Fibroblast of lung (primary cell): ENCODE measurements at regions not wholly inside any gene's neighbourhood (a gene's known extent, or its start where the extent isn't known, plus 50 kb on each side); places are given as distances from the start of the nearest gene placed in this dataset.

Source experiments
- DNase-seq, 2 donors: peaks; one replicate each; pipeline versions ENCODE4 v3.0.0 to v3.0.0-alpha.2; 2010; ENCODE audit warnings: low read depth in 2 of 2
- H2AFZ ChIP-seq: 2 replicates; pipeline ENCODE4 v1.5.1; 2012; ENCODE audit warnings: low read length, control low read depth, inconsistent platforms
- H3K27ac ChIP-seq: 2 replicates; pipeline ENCODE4 v1.5.1; 2011; ENCODE audit warnings: low read length, control low read depth; ENCODE audit not compliant: insufficient read depth
- H3K27me3 ChIP-seq: 2 replicates; pipeline ENCODE4 v1.5.1; 2011; ENCODE audit warnings: mild to moderate bottlenecking, low read length; ENCODE audit not compliant: control insufficient read depth, insufficient read depth
- H3K36me3 ChIP-seq: 2 replicates; pipeline ENCODE4 v1.5.1; 2011; ENCODE audit warnings: low read length; ENCODE audit not compliant: control insufficient read depth, insufficient read depth
- H3K4me1 ChIP-seq: 2 replicates; pipeline ENCODE4 v1.5.1; 2011; ENCODE audit warnings: low read length; ENCODE audit not compliant: control insufficient read depth, insufficient read depth; ENCODE audit errors: extremely low read depth
- H3K4me2 ChIP-seq: 2 replicates; pipeline ENCODE4 v1.5.1; 2011; ENCODE audit warnings: low read length, control low read depth; ENCODE audit not compliant: insufficient read depth; ENCODE audit errors: extremely low read depth
- H3K4me3 ChIP-seq, 4 experiments: fragments of 200-600 bp in 1 of 4; sonication (generic) in 1 of 4; replicated peaks in 1 of 4; 2 replicates each; pipeline ENCODE4 v1.5.1; 2011 to 2016; ENCODE audit warnings: low read length in 4 of 4, low read depth in 3 of 4, mild to moderate bottlenecking in 3 of 4, control low read depth in 2 of 4, inconsistent platforms in 1 of 4, mixed read lengths in 1 of 4; ENCODE audit not compliant: insufficient read depth in 1 of 4; ENCODE audit errors: control extremely low read depth in 1 of 4
- H3K79me2 ChIP-seq: 2 replicates; pipeline ENCODE4 v1.5.1; 2012; ENCODE audit warnings: mild to moderate bottlenecking, low read length, inconsistent platforms; ENCODE audit not compliant: control insufficient read depth, insufficient read depth
- H3K9ac ChIP-seq: 2 replicates; pipeline ENCODE4 v1.5.1; 2011; ENCODE audit warnings: mild to moderate bottlenecking, low read length, control low read depth; ENCODE audit not compliant: insufficient read depth
- H3K9me3 ChIP-seq: 2 replicates; pipeline ENCODE4 v1.5.1; 2012; ENCODE audit warnings: low read depth, low read length; ENCODE audit not compliant: control insufficient read depth, insufficient read depth
- H4K20me1 ChIP-seq: 2 replicates; pipeline ENCODE4 v1.5.1; 2011; ENCODE audit warnings: low read length; ENCODE audit not compliant: control insufficient read depth, insufficient read depth; ENCODE audit errors: extremely low read depth
- CTCF ChIP-seq, 2 donors: IDR thresholded peaks in 1 of 2; conservative IDR thresholded peaks in 1 of 2; 1 replicate in 1 of 2; 2 replicates in 1 of 2; pipeline ENCODE4 v1.5.1; 2011 to 2012; ENCODE audit warnings: low read length in 2 of 2, control low read depth in 1 of 2, inconsistent platforms in 1 of 2, low read depth in 1 of 2, mild to moderate bottlenecking in 1 of 2
- EZH2 ChIP-seq: IDR thresholded peaks from 2 replicates; pipeline ENCODE4 v1.5.1; 2012; ENCODE audit warnings: low read length, control low read depth, mild to moderate bottlenecking; ENCODE audit errors: missing control alignments

- Histone ChIP-seq H3K4me3 (no peak overlapping the region), H2AFZ (no peak overlapping the region), H3K9ac (no peak overlapping the region), H3K79me2 (no peaks in the 10 kb centered on the region), H3K36me3 (no peaks in the 10 kb centered on the region), H3K9me3 (no peaks in the 10 kb centered on the region), H3K27ac (no peak overlapping the region), H3K4me2 (no peak overlapping the region), H4K20me1 (no peaks in the 10 kb centered on the region), H3K27me3 (no peaks in the 10 kb centered on the region), H3K4me1 (no peaks in the 10 kb centered on the region)
- TF ChIP-seq EZH2 (no peak), CTCF (conservative IDR thresholded peaks at IDR 0.05 in 1 of 2, IDR thresholded peaks at IDR 0.05 in 1 of 2; ENCODE audit: low read depth in 1 of 2, low read length in 2 of 2) (peak; percentile 82 to 85)
- peak; percentile 30 to 61 for DNase-seq
These were observed 126.9 kb upstream of the GPRIN3 start for GRCh38 chr4:89434364-89434988.

GRCh38 chr4:89427782-89428181 lies 120.2 kb upstream of the GPRIN3 start:
- DNase-seq: no peak
- no peak overlapping the region for H3K4me3 ChIP-seq
- no peak overlapping the region for H3K9ac ChIP-seq
- no peak overlapping the region for H2AFZ ChIP-seq
- H3K9me3 ChIP-seq: no peaks in the 10 kb centered on the region
- no peaks in the 10 kb centered on the region for H3K27me3 ChIP-seq
- H3K27ac ChIP-seq: no peak overlapping the region
- H3K36me3 ChIP-seq: no peaks in the 10 kb centered on the region
- no peaks in the 10 kb centered on the region for H4K20me1 ChIP-seq
- no peaks in the 10 kb centered on the region for H3K4me1 ChIP-seq
- H3K4me2 ChIP-seq: no peak overlapping the region
- no peaks in the 10 kb centered on the region for H3K79me2 ChIP-seq
- TF ChIP-seq CTCF (conservative IDR thresholded peaks at IDR 0.05 in 1 of 2, IDR thresholded peaks at IDR 0.05 in 1 of 2; ENCODE audit: low read depth in 1 of 2, low read length in 2 of 2) (no peak), EZH2 (no peak)

GRCh38 chr4:89425023-89425422 lies 117.4 kb upstream of the GPRIN3 start:
- DNase-seq: no peak
- Histone ChIP-seq H3K4me3 (no peak overlapping the region), H2AFZ (no peak overlapping the region), H3K9ac (no peak overlapping the region), H3K9me3 (no peaks in the 10 kb centered on the region), H4K20me1 (no peaks in the 10 kb centered on the region), H3K36me3 (no peaks in the 10 kb centered on the region), H3K4me2 (no peak overlapping the region), H3K79me2 (no peaks in the 10 kb centered on the region), H3K27me3 (no peaks in the 10 kb centered on the region), H3K4me1 (no peaks in the 10 kb centered on the region), H3K27ac (no peak overlapping the region)
- TF ChIP-seq CTCF (conservative IDR thresholded peaks at IDR 0.05 in 1 of 2, IDR thresholded peaks at IDR 0.05 in 1 of 2; ENCODE audit: low read depth in 1 of 2, low read length in 2 of 2): no peak
- no peak for TF ChIP-seq EZH2
